OCI-LY7 (cell line): ENCODE measurements at regions not wholly inside any gene's neighbourhood (a gene's known extent, or its start where the extent isn't known, plus 50 kb on each side); places are given as distances from the start of the nearest gene placed in this dataset.

ENCODE experiments used
- BruUV-seq: library from RNA; stranded (reverse); fragments of 400-500 nt; replicated peaks from 2 replicates; lab custom pipeline; 2021; lab: Mats Ljungman, UMichigan
- CTCF ChIA-PET: fragments of 300-600 bp; sonication (Branson Sonifier 250); formaldehyde crosslinking; loops from one replicate; lab custom pipeline; 2022; ENCODE audit warnings: antibody characterized with exemption; ENCODE audit not compliant: unreplicated experiment; lab: Charles Lee
- POLR2A ChIA-PET: fragments of 300-600 bp; sonication (Branson Sonifier 250); formaldehyde crosslinking; loops from one replicate; lab custom pipeline; 2022; ENCODE audit warnings: antibody characterized with exemption; lab: Charles Lee
- DNase-seq: peaks from one replicate; pipeline ENCODE4 v3.0.0-alpha.2; 2015; ENCODE audit warnings: low spot score
- H2AFZ ChIP-seq: fragments of 200-600 bp; sonication (generic), shearing (Covaris generic); 2 replicates; pipeline ENCODE4 v1.6.1; 2014; ENCODE audit warnings: mild to moderate bottlenecking, antibody characterized with exemption, low read length, moderate library complexity
- H3K27ac ChIP-seq: fragments of 200-600 bp; sonication (generic); 2 replicates; pipeline ENCODE4 v1.5.1; 2014; ENCODE audit warnings: mixed run types, low read depth, mild to moderate bottlenecking, moderate library complexity, low read length, inconsistent platforms; ENCODE audit not compliant: poor library complexity, severe bottlenecking
- H3K36me3 ChIP-seq: fragments of 200-600 bp; sonication (generic); 2 replicates; pipeline ENCODE4 v1.6.1; 2014; ENCODE audit warnings: mild to moderate bottlenecking, antibody characterized with exemption, low read length, moderate library complexity, mixed read lengths; ENCODE audit not compliant: insufficient read depth
- H3K4me1 ChIP-seq: fragments of 200-600 bp; sonication (generic); 2 replicates; pipeline ENCODE4 v1.5.1; 2014; ENCODE audit warnings: mild to moderate bottlenecking, low read length; ENCODE audit not compliant: insufficient read depth, poor library complexity, severe bottlenecking
- H3K4me2 ChIP-seq: fragments of 200-600 bp; sonication (generic); 2 replicates; pipeline ENCODE4 v1.6.1; 2014; ENCODE audit warnings: mild to moderate bottlenecking, low read length
- H3K4me3 ChIP-seq: fragments of 200-600 bp; sonication (generic); 2 replicates; pipeline ENCODE4 v1.5.1; 2014; ENCODE audit warnings: mild to moderate bottlenecking, low read depth, low read length; ENCODE audit not compliant: poor library complexity, severe bottlenecking
- H3K79me2 ChIP-seq: fragments of 200-600 bp; sonication (generic); 2 replicates; pipeline ENCODE4 v1.6.1; 2016; ENCODE audit warnings: low read depth, mild to moderate bottlenecking, low read length, moderate library complexity, mixed read lengths; ENCODE audit not compliant: insufficient read depth
- H3K9me2 ChIP-seq: fragments of 200-600 bp; sonication (generic); 2 replicates; pipeline ENCODE4 v1.6.1; 2016; ENCODE audit warnings: mild to moderate bottlenecking, low read length, mixed read lengths; ENCODE audit not compliant: insufficient read depth
- H3K9me3 ChIP-seq: fragments of 200-600 bp; sonication (generic); 2 replicates; pipeline ENCODE4 v1.6.1; 2014; ENCODE audit warnings: mild to moderate bottlenecking, mixed run types, low read length, mixed read lengths
- H4K20me1 ChIP-seq: fragments of 200-600 bp; sonication (generic); 2 replicates; pipeline ENCODE4 v1.6.1; 2014; ENCODE audit warnings: mild to moderate bottlenecking, antibody characterized with exemption, low read length, moderate library complexity, mixed read lengths; ENCODE audit not compliant: insufficient read depth
- EZH2phosphoT487 ChIP-seq: fragments of 200-600 bp; sonication (generic); IDR thresholded peaks from 2 replicates; pipeline ENCODE4 v1.6.1; 2018; ENCODE audit warnings: low read depth, borderline replicate concordance, mild to moderate bottlenecking, mixed run types, antibody characterized with exemption, low read length, moderate library complexity, mixed read lengths
- intact Hi-C: fragments of 100-400 bp; cut with micrococcal nuclease; formaldehyde crosslinking; loops from one replicate; pipeline ENCODE4 v1.10.0; 2022; ENCODE audit not compliant: unreplicated experiment
- TF ChIP-seq, protein P1 (sequence below): fragments of 200-600 bp; sonication (generic); conservative IDR thresholded peaks from 2 replicates; pipeline ENCODE4 v1.5.1; 2014; ENCODE audit warnings: mild to moderate bottlenecking, antibody characterized with exemption, low read length, moderate library complexity, mixed read lengths

- no peaks in the 10 kb centered on the region for H4K20me1 ChIP-seq
- no peaks in the 10 kb centered on the region for H3K4me1 ChIP-seq
- DNase-seq: no peak
- intact Hi-C loops: no loop called here
- no peaks in the 10 kb centered on the region for H3K79me2 ChIP-seq
- POLR2A ChIA-PET: no interaction called here
- no TSS peak for BruUV-seq
- no peaks in the 10 kb centered on the region for H3K36me3 ChIP-seq
- H2AFZ ChIP-seq: no peak overlapping the region
- H3K4me3 ChIP-seq: no peak overlapping the region
- CTCF ChIA-PET: no interaction called here
- H3K9me3 ChIP-seq: no peaks in the 10 kb centered on the region
- TF ChIP-seq, protein P1, sequence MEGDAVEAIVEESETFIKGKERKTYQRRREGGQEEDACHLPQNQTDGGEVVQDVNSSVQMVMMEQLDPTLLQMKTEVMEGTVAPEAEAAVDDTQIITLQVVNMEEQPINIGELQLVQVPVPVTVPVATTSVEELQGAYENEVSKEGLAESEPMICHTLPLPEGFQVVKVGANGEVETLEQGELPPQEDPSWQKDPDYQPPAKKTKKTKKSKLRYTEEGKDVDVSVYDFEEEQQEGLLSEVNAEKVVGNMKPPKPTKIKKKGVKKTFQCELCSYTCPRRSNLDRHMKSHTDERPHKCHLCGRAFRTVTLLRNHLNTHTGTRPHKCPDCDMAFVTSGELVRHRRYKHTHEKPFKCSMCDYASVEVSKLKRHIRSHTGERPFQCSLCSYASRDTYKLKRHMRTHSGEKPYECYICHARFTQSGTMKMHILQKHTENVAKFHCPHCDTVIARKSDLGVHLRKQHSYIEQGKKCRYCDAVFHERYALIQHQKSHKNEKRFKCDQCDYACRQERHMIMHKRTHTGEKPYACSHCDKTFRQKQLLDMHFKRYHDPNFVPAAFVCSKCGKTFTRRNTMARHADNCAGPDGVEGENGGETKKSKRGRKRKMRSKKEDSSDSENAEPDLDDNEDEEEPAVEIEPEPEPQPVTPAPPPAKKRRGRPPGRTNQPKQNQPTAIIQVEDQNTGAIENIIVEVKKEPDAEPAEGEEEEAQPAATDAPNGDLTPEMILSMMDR: no peak
- no peak for TF ChIP-seq EZH2phosphoT487
- no peaks in the 10 kb centered on the region for H3K9me2 ChIP-seq
- H3K27ac ChIP-seq: no peak overlapping the region
- H3K4me2 ChIP-seq: no peak overlapping the region
Observed at GRCh38 chr10:3476186-3476585, 303.6 kb upstream of the PITRM1 start.

DNA sequence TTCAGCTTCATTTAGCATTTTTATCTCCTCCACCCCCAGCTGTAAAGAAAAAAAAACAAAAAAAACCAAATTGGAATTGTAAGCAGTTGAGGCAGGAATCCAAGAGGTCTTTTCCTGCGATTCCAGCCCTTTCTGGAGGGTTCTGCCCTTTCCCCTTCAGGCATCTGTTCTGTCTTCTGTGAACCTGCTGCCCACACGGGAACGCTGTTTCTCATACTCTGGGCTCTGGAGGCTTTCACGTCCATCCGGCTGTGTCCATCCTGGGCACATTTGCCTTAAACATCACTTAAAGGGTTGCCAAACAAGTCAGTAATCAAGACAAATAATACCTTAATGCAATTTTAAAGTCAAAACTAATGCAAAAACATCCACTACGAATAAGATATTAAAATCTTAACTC lies 302.8 kb upstream of the PITRM1 start:
- no TSS peak for BruUV-seq
- ChIA-PET CTCF (no interaction called here), POLR2A (no interaction called here)
- no peaks in the 10 kb centered on the region for H3K9me3 ChIP-seq
- intact Hi-C loops: no loop called here
- no peaks in the 10 kb centered on the region for H3K79me2 ChIP-seq
- H3K9me2 ChIP-seq: no peaks in the 10 kb centered on the region
- no peak overlapping the region for H2AFZ ChIP-seq
- no peak overlapping the region for H3K27ac ChIP-seq
- H3K36me3 ChIP-seq: no peaks in the 10 kb centered on the region
- no peak overlapping the region for H3K4me2 ChIP-seq
- H3K4me3 ChIP-seq: no peak overlapping the region
- DNase-seq: no peak
- no peaks in the 10 kb centered on the region for H3K4me1 ChIP-seq
- TF ChIP-seq EZH2phosphoT487: no peak
- TF ChIP-seq, protein P1: no peak
- no peaks in the 10 kb centered on the region for H4K20me1 ChIP-seq

DNA sequence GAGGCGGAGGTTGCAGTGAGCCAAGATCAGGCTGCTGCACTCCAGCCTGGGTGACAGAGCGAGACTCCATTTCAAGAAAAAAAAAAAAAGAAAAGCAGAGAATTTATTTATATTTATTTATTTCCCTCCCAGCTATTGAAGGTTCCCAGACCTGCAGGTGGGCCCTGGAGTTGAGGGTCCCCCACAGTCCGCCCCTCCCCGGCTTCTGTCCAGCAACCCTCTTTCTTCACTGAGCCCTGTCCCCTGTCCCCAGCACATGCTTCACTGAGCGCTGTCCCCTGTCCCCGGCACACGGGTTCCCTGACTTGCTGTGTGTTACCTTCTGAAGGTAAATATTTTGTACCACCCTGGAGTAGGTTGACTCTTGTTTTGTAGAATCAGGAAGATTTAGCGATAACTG lies 301.7 kb upstream of the PITRM1 start:
- CTCF ChIA-PET: no interaction called here
- H4K20me1 ChIP-seq: no peaks in the 10 kb centered on the region
- no peak overlapping the region for H3K4me2 ChIP-seq
- no TSS peak for BruUV-seq
- TF ChIP-seq, protein P1: no peak
- no peak for TF ChIP-seq EZH2phosphoT487
- POLR2A ChIA-PET: no interaction called here
- H3K4me1 ChIP-seq: no peaks in the 10 kb centered on the region
- intact Hi-C loops: no loop called here
- DNase-seq: no peak
- no peaks in the 10 kb centered on the region for H3K9me2 ChIP-seq
- H3K79me2 ChIP-seq: no peaks in the 10 kb centered on the region
- H3K4me3 ChIP-seq: no peak overlapping the region
- H2AFZ ChIP-seq: no peak overlapping the region
- no peaks in the 10 kb centered on the region for H3K36me3 ChIP-seq
- H3K27ac ChIP-seq: no peak overlapping the region
- no peaks in the 10 kb centered on the region for H3K9me3 ChIP-seq
